Keratinocyte (primary cell): ENCODE measurements at regions not wholly inside any gene's neighbourhood (a gene's known extent, or its start where the extent isn't known, plus 50 kb on each side); places are given as distances from the start of the nearest gene placed in this dataset.

Experiments used
- EZH2 ChIP-seq: IDR thresholded peaks from one replicate; pipeline ENCODE4 v1.6.1; 2012; ENCODE audit warnings: inconsistent platforms, mild to moderate bottlenecking, low read length, moderate library complexity
- TF ChIP-seq, protein P1 (sequence below), 3 experiments: IDR thresholded peaks in 1 of 3; conservative IDR thresholded peaks in 1 of 3; optimal IDR thresholded peaks in 1 of 3; 2 replicates in 2 of 3; 3 replicates in 1 of 3; pipeline versions ENCODE3 to v1.5.1; 2011; ENCODE audit warnings: low read length in 3 of 3, mild to moderate bottlenecking in 3 of 3, moderate library complexity in 2 of 3, control low read depth in 1 of 3, inconsistent platforms in 1 of 3; ENCODE audit not compliant: insufficient read depth in 2 of 3; ENCODE audit errors: extremely low read depth in 1 of 3

DNA sequence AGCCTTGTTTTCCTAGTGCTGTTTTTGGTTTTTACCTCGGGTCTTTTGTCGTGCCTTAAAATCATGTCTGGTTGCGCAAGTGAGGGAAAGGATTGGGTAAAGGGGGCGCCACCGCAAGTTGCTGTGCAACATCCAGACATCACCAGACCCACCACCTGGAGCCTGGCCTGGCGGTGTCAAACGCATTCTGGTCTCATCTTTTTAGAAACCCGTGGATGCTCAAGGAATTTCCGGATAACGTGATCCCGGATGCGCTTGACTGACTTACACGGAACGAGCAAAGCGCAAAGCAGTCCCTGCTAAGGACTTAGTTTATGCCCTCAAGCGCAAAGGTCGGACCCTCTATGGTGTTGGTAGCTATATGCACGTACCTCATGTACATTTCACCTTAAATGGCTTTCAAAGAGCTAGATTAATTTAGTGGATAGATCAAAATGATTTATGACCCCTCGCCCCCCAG, 105.2 kb downstream of the OR2B2 start:
- TF ChIP-seq EZH2, result no peak
- TF ChIP-seq, protein P1, sequence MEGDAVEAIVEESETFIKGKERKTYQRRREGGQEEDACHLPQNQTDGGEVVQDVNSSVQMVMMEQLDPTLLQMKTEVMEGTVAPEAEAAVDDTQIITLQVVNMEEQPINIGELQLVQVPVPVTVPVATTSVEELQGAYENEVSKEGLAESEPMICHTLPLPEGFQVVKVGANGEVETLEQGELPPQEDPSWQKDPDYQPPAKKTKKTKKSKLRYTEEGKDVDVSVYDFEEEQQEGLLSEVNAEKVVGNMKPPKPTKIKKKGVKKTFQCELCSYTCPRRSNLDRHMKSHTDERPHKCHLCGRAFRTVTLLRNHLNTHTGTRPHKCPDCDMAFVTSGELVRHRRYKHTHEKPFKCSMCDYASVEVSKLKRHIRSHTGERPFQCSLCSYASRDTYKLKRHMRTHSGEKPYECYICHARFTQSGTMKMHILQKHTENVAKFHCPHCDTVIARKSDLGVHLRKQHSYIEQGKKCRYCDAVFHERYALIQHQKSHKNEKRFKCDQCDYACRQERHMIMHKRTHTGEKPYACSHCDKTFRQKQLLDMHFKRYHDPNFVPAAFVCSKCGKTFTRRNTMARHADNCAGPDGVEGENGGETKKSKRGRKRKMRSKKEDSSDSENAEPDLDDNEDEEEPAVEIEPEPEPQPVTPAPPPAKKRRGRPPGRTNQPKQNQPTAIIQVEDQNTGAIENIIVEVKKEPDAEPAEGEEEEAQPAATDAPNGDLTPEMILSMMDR (optimal IDR thresholded peaks at IDR 0.05 in 1 of 3, IDR thresholded peaks at IDR 0.05 in 1 of 3, conservative IDR thresholded peaks at IDR 0.05 in 1 of 3; ENCODE audit: extremely low read depth in 1 of 3, insufficient read depth in 2 of 3, low read length in 3 of 3), result no peak
